ENCODE measurements at regions not wholly inside any gene's neighbourhood (a gene's known extent, or its start where the extent isn't known, plus 50 kb on each side); places are given as distances from the start of the nearest gene placed in this dataset.
"Not testable (repeated sequence)": the region's sequence is repeated elsewhere in the genome, so short reads cannot be mapped to it uniquely, and the experiment has no call there.

GRCh38 chr12:131230340-131231031, 276.8 kb downstream of the ADGRD1 start:
- no peak for DNase-seq

GRCh38 chr12:131231032-131231980, 277.6 kb downstream of the ADGRD1 start:
- no peak for DNase-seq

- DNase-seq, result no peak
Observed at GRCh38 chr12:131232036-131232435, 278.3 kb downstream of the ADGRD1 start.

- DNase-seq, result not testable (repeated sequence)
Observed at GRCh38 chr12:131232872-131233271, 279.2 kb downstream of the ADGRD1 start.

GRCh38 chr12:131233850-131234789, 280.4 kb downstream of the ADGRD1 start:
- not testable (repeated sequence) for DNase-seq

GRCh38 chr12:131234841-131235271, 281.1 kb downstream of the ADGRD1 start:
- DNase-seq, result not testable (repeated sequence)

- DNase-seq, result no peak
Observed at GRCh38 chr12:131235871-131236271, 282.2 kb downstream of the ADGRD1 start.

- DNase-seq, result no peak
Observed at GRCh38 chr12:131239384-131240094, 285.8 kb downstream of the ADGRD1 start.

GRCh38 chr12:131241517-131241916, 287.8 kb downstream of the ADGRD1 start:
- no peak for DNase-seq

GRCh38 chr12:131242741-131243496, 289.2 kb downstream of the ADGRD1 start:
- peak; percentile 37 for DNase-seq

GRCh38 chr12:131244157-131244688, 290.5 kb downstream of the ADGRD1 start:
- DNase-seq, result not testable (repeated sequence)

- DNase-seq, result not testable (repeated sequence)
Observed at GRCh38 chr12:131245161-131245560, 291.5 kb downstream of the ADGRD1 start.

GRCh38 chr12:131245564-131246355, 292.1 kb downstream of the ADGRD1 start:
- DNase-seq, result no peak

- not testable (repeated sequence) for DNase-seq
Observed at GRCh38 chr12:131247026-131247725, 293.5 kb downstream of the ADGRD1 start.

- not testable (repeated sequence) for DNase-seq
Observed at GRCh38 chr12:131247875-131248274, 294.2 kb downstream of the ADGRD1 start.

- DNase-seq, result no peak
Observed at GRCh38 chr12:131249246-131250027, 295.7 kb downstream of the ADGRD1 start.

GRCh38 chr12:131250028-131250950, 296.6 kb downstream of the ADGRD1 start:
- DNase-seq, result no peak

All from stimulated activated CD4-positive, alpha-beta T cell treated with anti-CD3 and anti-CD28 coated beads, Interleukin-1b, Interleukin-23, amount 100 ng/mL, for 48 hours (primary cell).